Body of pancreas (tissue), 4 donors: ENCODE measurements at regions not wholly inside any gene's neighbourhood (a gene's known extent, or its start where the extent isn't known, plus 50 kb on each side); places are given as distances from the start of the nearest gene placed in this dataset.

Experiments used
- POLR2A ChIP-seq, 3 donors: fragments of 450-650 bp; IDR thresholded peaks; one replicate each; pipeline ENCODE4 v1.6.1; 2016; ENCODE audit warnings: antibody characterized with exemption in 3 of 3, mild to moderate bottlenecking in 2 of 3
- TF ChIP-seq, protein P1 (sequence below), 7 experiments: fragments of 450-650 bp in 4 of 7; fragments of 200-600 bp in 3 of 7; sonication (generic) in 3 of 7; IDR thresholded peaks; one replicate each; pipeline ENCODE4 v1.5.1; 2016 to 2019; ENCODE audit warnings: antibody characterized with exemption in 7 of 7

DNA sequence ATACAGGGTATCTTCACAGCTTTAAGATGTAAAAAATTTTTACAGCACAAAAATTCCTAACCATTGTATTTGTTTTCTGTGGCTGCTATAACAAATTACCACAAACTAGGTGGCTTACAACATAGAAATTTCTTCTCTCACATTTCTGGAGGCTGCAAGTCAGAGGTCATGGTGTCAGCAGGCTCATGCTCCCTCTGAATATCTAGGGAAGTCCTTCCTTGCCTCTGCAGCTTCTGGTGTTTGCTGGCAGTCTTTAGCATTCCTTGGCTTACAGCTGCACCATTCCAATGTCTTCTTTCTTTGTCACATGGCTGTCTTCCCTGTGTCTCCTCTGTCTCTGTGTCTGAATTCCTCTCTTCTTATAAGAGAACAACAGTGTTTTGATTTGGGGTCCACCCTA is 310.2 kb upstream of the SUCLG2 start:
- TF ChIP-seq, protein P1, sequence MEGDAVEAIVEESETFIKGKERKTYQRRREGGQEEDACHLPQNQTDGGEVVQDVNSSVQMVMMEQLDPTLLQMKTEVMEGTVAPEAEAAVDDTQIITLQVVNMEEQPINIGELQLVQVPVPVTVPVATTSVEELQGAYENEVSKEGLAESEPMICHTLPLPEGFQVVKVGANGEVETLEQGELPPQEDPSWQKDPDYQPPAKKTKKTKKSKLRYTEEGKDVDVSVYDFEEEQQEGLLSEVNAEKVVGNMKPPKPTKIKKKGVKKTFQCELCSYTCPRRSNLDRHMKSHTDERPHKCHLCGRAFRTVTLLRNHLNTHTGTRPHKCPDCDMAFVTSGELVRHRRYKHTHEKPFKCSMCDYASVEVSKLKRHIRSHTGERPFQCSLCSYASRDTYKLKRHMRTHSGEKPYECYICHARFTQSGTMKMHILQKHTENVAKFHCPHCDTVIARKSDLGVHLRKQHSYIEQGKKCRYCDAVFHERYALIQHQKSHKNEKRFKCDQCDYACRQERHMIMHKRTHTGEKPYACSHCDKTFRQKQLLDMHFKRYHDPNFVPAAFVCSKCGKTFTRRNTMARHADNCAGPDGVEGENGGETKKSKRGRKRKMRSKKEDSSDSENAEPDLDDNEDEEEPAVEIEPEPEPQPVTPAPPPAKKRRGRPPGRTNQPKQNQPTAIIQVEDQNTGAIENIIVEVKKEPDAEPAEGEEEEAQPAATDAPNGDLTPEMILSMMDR (IDR thresholded peaks at IDR 0.05), result no peak
- no peak for TF ChIP-seq POLR2A (IDR thresholded peaks at IDR 0.05)
